ENCODE measurements at regions not wholly inside any gene's neighbourhood (a gene's known extent, or its start where the extent isn't known, plus 50 kb on each side); places are given as distances from the start of the nearest gene placed in this dataset.

GRCh38 chr3:124478830-124479229, 251.4 kb upstream of the UMPS start:
- CTCF ChIA-PET: no interaction called here
- no peak for DNase-seq
- TF ChIP-seq CTCF (conservative IDR thresholded peaks at IDR 0.05) (no peak), EZH2 (IDR thresholded peaks at IDR 0.05; ENCODE audit: low read depth) (no peak)

GRCh38 chr3:124483915-124484470, 246.3 kb upstream of the UMPS start:
- Histone ChIP-seq H3K4me1 (replicated peaks; ENCODE audit: insufficient read depth) (no peaks in the 10 kb centered on the region), H3K36me3 (ENCODE audit: low read depth) (no peaks in the 10 kb centered on the region), H3K4me3 (no peak overlapping the region), H3K9me3 (ENCODE audit: insufficient read depth, low read depth) (no peaks in the 10 kb centered on the region), H4K20me1 (ENCODE audit: insufficient read depth) (no peaks in the 10 kb centered on the region), H3K4me2 (no peak overlapping the region), H3K27ac (no peak overlapping the region), H3F3A (ENCODE audit: insufficient read depth, low read depth) (no peaks in the 10 kb centered on the region), H3K9me2 (ENCODE audit: insufficient read depth) (no peaks in the 10 kb centered on the region), H2AFZ (no peak overlapping the region), H3K27me3 (ENCODE audit: insufficient read depth, low read depth) (peaks cover 75% of the 10 kb centered on the region), H3K79me2 (ENCODE audit: low read depth) (no peaks in the 10 kb centered on the region)
- intact Hi-C loops (cut with micrococcal nuclease; ENCODE audit: unreplicated experiment): no loop called here
- ChIA-PET POLR2A (ENCODE audit: unreplicated experiment) (no interaction called here), CTCF (no interaction called here)
- DNase-seq: no peak
- BruUV-seq (replicated peaks): no TSS peak
- TF ChIP-seq CTCF (conservative IDR thresholded peaks at IDR 0.05): no peak
- no peak for TF ChIP-seq EZH2 (IDR thresholded peaks at IDR 0.05; ENCODE audit: low read depth)

More at GRCh38 chr3:124478830-124479229, 251.4 kb upstream of the UMPS start:
- Histone ChIP-seq H3K4me3 (no peak overlapping the region), H3K79me2 (ENCODE audit: low read depth) (no peaks in the 10 kb centered on the region), H3K27ac (no peak overlapping the region), H3K4me2 (no peak overlapping the region), H2AFZ (no peak overlapping the region), H3K9me3 (ENCODE audit: insufficient read depth, low read depth) (no peaks in the 10 kb centered on the region), H3K9me2 (ENCODE audit: insufficient read depth) (no peaks in the 10 kb centered on the region), H4K20me1 (ENCODE audit: insufficient read depth) (no peaks in the 10 kb centered on the region), H3K36me3 (ENCODE audit: low read depth) (no peaks in the 10 kb centered on the region), H3F3A (ENCODE audit: insufficient read depth, low read depth) (no peaks in the 10 kb centered on the region), H3K4me1 (replicated peaks; ENCODE audit: insufficient read depth) (no peaks in the 10 kb centered on the region), H3K27me3 (ENCODE audit: insufficient read depth, low read depth) (peaks cover 88% of the 10 kb centered on the region)
- POLR2A ChIA-PET (ENCODE audit: unreplicated experiment): no interaction called here
- BruUV-seq (replicated peaks): no TSS peak
- intact Hi-C loops (cut with micrococcal nuclease; ENCODE audit: unreplicated experiment): no loop called here

- H3K79me2 ChIP-seq (ENCODE audit: low read depth): no peaks in the 10 kb centered on the region
- CTCF ChIA-PET: interaction anchor here (0.7 kb wide), 1 partner anchor 454 kb away, joined by 3 read pairs; no protein-coding TSS in a partner anchor
Observed at GRCh38 chr3:124486324-124486723, 243.9 kb upstream of the UMPS start.

More at GRCh38 chr3:124486324-124486723, 243.9 kb upstream of the UMPS start:
- DNase-seq: no peak
- no peak overlapping the region for H3K27ac ChIP-seq
- H3K9me2 ChIP-seq (ENCODE audit: insufficient read depth): no peaks in the 10 kb centered on the region
- intact Hi-C loops (cut with micrococcal nuclease; ENCODE audit: unreplicated experiment): no loop called here
- no peaks in the 10 kb centered on the region for H3K9me3 ChIP-seq (ENCODE audit: insufficient read depth, low read depth)
- H2AFZ ChIP-seq: no peak overlapping the region
- H3K4me1 ChIP-seq (replicated peaks; ENCODE audit: insufficient read depth): no peaks in the 10 kb centered on the region
- no peak overlapping the region for H3K4me3 ChIP-seq
- peaks cover 78% of the 10 kb centered on the region for H3K27me3 ChIP-seq (ENCODE audit: insufficient read depth, low read depth)
- no peaks in the 10 kb centered on the region for H4K20me1 ChIP-seq (ENCODE audit: insufficient read depth)
- POLR2A ChIA-PET (ENCODE audit: unreplicated experiment): interaction anchor here (0.6 kb wide), 1 partner anchor 447 kb away, joined by 5 read pairs; no protein-coding TSS in a partner anchor
- H3K4me2 ChIP-seq: no peak overlapping the region
- BruUV-seq (replicated peaks): no TSS peak
- no peaks in the 10 kb centered on the region for H3F3A ChIP-seq (ENCODE audit: insufficient read depth, low read depth)
- no peak for TF ChIP-seq CTCF (conservative IDR thresholded peaks at IDR 0.05)
- TF ChIP-seq EZH2 (IDR thresholded peaks at IDR 0.05; ENCODE audit: low read depth): no peak
- no peaks in the 10 kb centered on the region for H3K36me3 ChIP-seq (ENCODE audit: low read depth)
